Lung (tissue), 11 donors: ENCODE measurements at regions not wholly inside any gene's neighbourhood (a gene's known extent, or its start where the extent isn't known, plus 50 kb on each side); places are given as distances from the start of the nearest gene placed in this dataset.

Experiments
- ATAC-seq: fragments of 200-7000 bp; cut with Tn5 transposase; one replicate; pipeline ENCODE4 v1.9.1; 2020; ENCODE audit warnings: moderate number of reproducible peaks; ENCODE audit not compliant: insufficient read depth, low FRiP score
- DNase-seq, 3 donors: peaks; one replicate each; pipeline ENCODE4 v3.0.0-alpha.2; 2013 to 2017
- H3K27ac ChIP-seq, 2 donors: one replicate each; pipeline ENCODE4 v1.5.1; 2013; ENCODE audit warnings: mild to moderate bottlenecking in 2 of 2, moderate library complexity in 2 of 2, control low read depth in 1 of 2, inconsistent platforms in 1 of 2, low read depth in 1 of 2, low read length in 1 of 2
- H3K27me3 ChIP-seq, 3 donors: one replicate each; pipeline ENCODE4 v1.5.1; 2013; ENCODE audit warnings: low read length in 2 of 3; ENCODE audit not compliant: control insufficient read depth in 3 of 3, insufficient read depth in 3 of 3
- H3K36me3 ChIP-seq, 4 donors: one replicate each; pipeline ENCODE4 v1.5.1; 2013; ENCODE audit warnings: low read length in 4 of 4, mild to moderate bottlenecking in 1 of 4, moderate library complexity in 1 of 4; ENCODE audit not compliant: control insufficient read depth in 4 of 4, insufficient read depth in 4 of 4
- H3K4me1 ChIP-seq, 5 donors: one replicate each; pipeline ENCODE4 v1.5.1; 2013; ENCODE audit warnings: low read length in 5 of 5, mild to moderate bottlenecking in 2 of 5, moderate library complexity in 1 of 5; ENCODE audit not compliant: control insufficient read depth in 5 of 5, insufficient read depth in 5 of 5
- H3K4me3 ChIP-seq: one replicate; pipeline ENCODE4 v1.5.1; 2013; ENCODE audit warnings: mild to moderate bottlenecking, control low read depth, moderate library complexity
- H3K9ac ChIP-seq, 2 donors: one replicate each; pipeline ENCODE4 v1.5.1; 2013; ENCODE audit warnings: low read length in 2 of 2, control low read depth in 1 of 2; ENCODE audit not compliant: insufficient read depth in 1 of 2
- H3K9me3 ChIP-seq, 4 donors: one replicate each; pipeline ENCODE4 v1.5.1; 2013; ENCODE audit warnings: low read length in 3 of 4, mild to moderate bottlenecking in 1 of 4, moderate library complexity in 1 of 4; ENCODE audit not compliant: control insufficient read depth in 4 of 4, insufficient read depth in 3 of 4
- CTCF ChIP-seq: IDR thresholded peaks from 2 replicates; pipeline ENCODE4 v1.5.1; 2012; ENCODE audit warnings: mild to moderate bottlenecking; ENCODE audit errors: control extremely low read depth, extremely low read depth
- WGBS, 2 donors: extraction: QIAGEN DNeasy Blood & Tissue Kit; methylation state at CpG; one replicate each; pipeline ENCODE4 v1.1.7; 2013; 5-methylcytosine and 5-hydroxymethylcytosine counted together
- donor health status: control.
- donor health status: control.
- donor health status: Bipolar disorder and iron deficiency.
- donor health status: healthy.
- donor health status: DM: yes; HTN: yes; CAD: no.

GRCh38 chr12:92549516-92549915 lies 153.3 kb upstream of the PLEKHG7 start:
- H3K27me3 ChIP-seq: no peaks in the 10 kb centered on the region
- no peak overlapping the region for H3K9ac ChIP-seq
- TF ChIP-seq CTCF: no peak
- DNase-seq: no peak
- H3K27ac ChIP-seq: no peak overlapping the region
- ATAC-seq: no peak
- H3K9me3 ChIP-seq: no peaks in the 10 kb centered on the region
- no peaks in the 10 kb centered on the region for H3K36me3 ChIP-seq
- H3K4me3 ChIP-seq: no peak overlapping the region
- peaks cover 4 to 19% (median 16%) of the 10 kb centered on the region in 5 donors for H3K4me1 ChIP-seq

DNA sequence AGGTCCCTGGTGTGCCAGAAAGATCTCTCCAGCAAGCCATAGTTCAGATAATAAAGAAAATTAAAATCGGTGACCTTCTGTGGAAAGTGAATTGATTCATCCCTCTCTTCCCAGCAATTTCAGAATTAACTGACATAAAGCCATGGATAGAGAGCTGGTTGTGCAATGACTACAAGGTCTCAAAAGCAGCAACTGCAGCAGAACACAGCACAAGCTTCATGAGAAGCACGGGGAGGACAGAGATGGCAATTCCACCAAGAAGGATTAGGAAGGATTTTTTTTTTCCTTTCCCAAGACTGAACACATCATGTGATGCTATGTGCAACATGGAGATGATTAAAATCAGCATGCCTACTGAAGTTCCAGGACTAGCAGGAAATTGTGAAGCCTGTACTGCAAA lies 154.9 kb upstream of the PLEKHG7 start:
- no peak for DNase-seq
- no peak overlapping the region for H3K4me3 ChIP-seq
- H3K9me3 ChIP-seq: no peaks in the 10 kb centered on the region
- peaks cover 11 to 24% (median 16%) of the 10 kb centered on the region in 5 donors for H3K4me1 ChIP-seq
- WGBS, 2 donors: 77 to 92% methylated on average over 2 of the region's 2 CpGs
- no peak for ATAC-seq
- no peak overlapping the region for H3K9ac ChIP-seq
- no peak overlapping the region for H3K27ac ChIP-seq
- no peaks in the 10 kb centered on the region for H3K36me3 ChIP-seq
- no peaks in the 10 kb centered on the region for H3K27me3 ChIP-seq
- no peak for TF ChIP-seq CTCF

GRCh38 chr12:92547420-92547819 lies 155.4 kb upstream of the PLEKHG7 start:
- Histone ChIP-seq H3K36me3 (no peaks in the 10 kb centered on the region), H3K9ac (no peak overlapping the region), H3K4me3 (no peak overlapping the region), H3K27me3 (no peaks in the 10 kb centered on the region), H3K27ac (no peak overlapping the region), H3K4me1 (peaks cover 8 to 20% (median 14%) of the 10 kb centered on the region in 5 donors), H3K9me3 (no peaks in the 10 kb centered on the region)
- WGBS, 2 donors: 93 to 98% methylated on average over 3 of the region's 3 CpGs
- no peak for ATAC-seq
- DNase-seq: no peak
- no peak for TF ChIP-seq CTCF

- no peaks in the 10 kb centered on the region for H3K36me3 ChIP-seq
- ATAC-seq: no peak
- TF ChIP-seq CTCF: no peak
- DNase-seq: no peak
- WGBS, 2 donors: 81 to 91% methylated on average over 2 of the region's 2 CpGs
- H3K4me3 ChIP-seq: no peak overlapping the region
- H3K27me3 ChIP-seq: no peaks in the 10 kb centered on the region
- H3K4me1 ChIP-seq: peaks cover 5 to 16% (median 7%) of the 10 kb centered on the region in 5 donors
- no peak overlapping the region for H3K9ac ChIP-seq
- no peak overlapping the region for H3K27ac ChIP-seq
- H3K9me3 ChIP-seq: no peaks in the 10 kb centered on the region
Measured at GRCh38 chr12:92546635-92547348, 156.0 kb upstream of the PLEKHG7 start.
